CD4-positive, alpha-beta memory T cell (primary cell): ENCODE measurements at regions not wholly inside any gene's neighbourhood (a gene's known extent, or its start where the extent isn't known, plus 50 kb on each side); places are given as distances from the start of the nearest gene placed in this dataset.

Experiments used
- CTCF ChIA-PET: fragments of 350-600 bp; sonication (Branson Sonifier 250); formaldehyde crosslinking; loops from one replicate; lab custom pipeline; 2021; ENCODE audit warnings: inconsistent platforms; ENCODE audit not compliant: partially characterized antibody; lab: Charles Lee
- POLR2A ChIA-PET: fragments of 350-600 bp; sonication (Branson Sonifier 250); formaldehyde crosslinking; loops from one replicate; lab custom pipeline; 2021; ENCODE audit not compliant: partially characterized antibody; lab: Charles Lee
- DNase-seq, 5 donors: peaks; one replicate each; pipeline versions ENCODE4 v3.0.0 to v3.0.0-alpha.2; 2020 to 2022; ENCODE audit warnings: mixed read lengths in 1 of 5
- H3K27ac ChIP-seq: one replicate; pipeline ENCODE4 v1.7.0; 2013; ENCODE audit warnings: low read depth, low read length
- H3K27me3 ChIP-seq: 2 replicates; pipeline ENCODE4 v1.7.0; 2013; ENCODE audit warnings: mild to moderate bottlenecking, low read length, moderate library complexity; ENCODE audit not compliant: insufficient read depth
- H3K36me3 ChIP-seq: 2 replicates; pipeline ENCODE4 v1.7.0; 2013; ENCODE audit warnings: mild to moderate bottlenecking, low read length, moderate library complexity; ENCODE audit not compliant: insufficient read depth
- H3K4me1 ChIP-seq: 2 replicates; pipeline ENCODE4 v1.7.0; 2013; ENCODE audit warnings: mild to moderate bottlenecking, low read length, moderate library complexity; ENCODE audit not compliant: insufficient read depth
- H3K4me3 ChIP-seq, 2 donors: one replicate each; pipeline ENCODE4 v1.7.0; 2013; ENCODE audit warnings: low read length in 2 of 2, mild to moderate bottlenecking in 1 of 2
- H3K9me3 ChIP-seq, 2 donors: one replicate each; pipeline ENCODE4 v1.7.0; 2013; ENCODE audit warnings: low read length in 2 of 2, control low read depth in 1 of 2; ENCODE audit not compliant: control insufficient read depth in 1 of 2
- H3K27ac Mint-ChIP-seq, 7 donors: one replicate each; pipeline ENCODE4 v1.8.0; 2020 to 2021; ENCODE audit warnings: mixed read lengths in 7 of 7, mild to moderate bottlenecking in 6 of 7, inconsistent platforms in 3 of 7, moderate library complexity in 3 of 7
- H3K27me3 Mint-ChIP-seq, 2 donors: one replicate each; pipeline ENCODE4 v1.8.0; 2020 to 2021; ENCODE audit warnings: mixed read lengths in 2 of 2
- H3K36me3 Mint-ChIP-seq, 2 donors: one replicate each; pipeline ENCODE4 v1.8.0; 2020 to 2021; ENCODE audit warnings: mixed read lengths in 2 of 2, inconsistent platforms in 1 of 2, mild to moderate bottlenecking in 1 of 2
- H3K4me1 Mint-ChIP-seq, 4 donors: one replicate each; pipeline ENCODE4 v1.8.0; 2020 to 2021; ENCODE audit warnings: mixed read lengths in 4 of 4, mild to moderate bottlenecking in 1 of 4
- H3K4me3 Mint-ChIP-seq, 8 donors: one replicate each; pipeline ENCODE4 v1.8.0; 2020 to 2021; ENCODE audit warnings: mixed read lengths in 8 of 8, mild to moderate bottlenecking in 7 of 8, moderate library complexity in 6 of 8, inconsistent platforms in 3 of 8
- H3K9me3 Mint-ChIP-seq, 8 donors: one replicate each; pipeline ENCODE4 v1.8.0; 2020 to 2021; ENCODE audit warnings: mixed read lengths in 8 of 8, mild to moderate bottlenecking in 5 of 8, inconsistent platforms in 3 of 8, moderate library complexity in 1 of 8
- intact Hi-C: fragments of 100-400 bp; cut with micrococcal nuclease; formaldehyde crosslinking; loops from one replicate; pipeline ENCODE4 v1.15.1; 2023

DNA sequence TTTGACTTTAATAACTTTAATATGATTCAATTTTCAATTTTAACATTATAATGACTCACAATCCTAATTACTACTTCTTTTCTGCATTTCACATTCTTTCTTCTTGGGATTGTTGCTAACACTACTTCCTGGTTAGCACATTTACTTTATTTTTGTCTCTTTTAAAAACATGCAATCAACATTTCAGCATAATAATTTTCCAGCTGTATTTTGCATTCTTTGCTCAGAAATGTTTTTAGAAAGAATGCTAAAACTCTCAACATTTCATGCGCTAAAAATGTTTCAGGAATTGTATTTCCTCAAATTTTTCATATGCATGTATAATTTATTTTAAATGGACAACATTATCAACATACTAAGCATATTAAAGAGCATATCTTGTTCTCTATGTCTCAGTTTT, 1302.1 kb upstream of the GJE1 start:
- Histone ChIP-seq H3K9me3 (no peaks in the 10 kb centered on the region), H3K27ac (no peak overlapping the region), H3K27me3 (no peaks in the 10 kb centered on the region), H3K36me3 (no peaks in the 10 kb centered on the region), H3K4me3 (no peak overlapping the region), H3K4me1 (no peaks in the 10 kb centered on the region)
- no peaks in the 10 kb centered on the region for H3K9me3 Mint-ChIP-seq
- ChIA-PET POLR2A (no interaction called here), CTCF (no interaction called here)
- no peak overlapping the region for H3K4me3 Mint-ChIP-seq
- no peak for DNase-seq
- H3K27me3 Mint-ChIP-seq: no peaks in the 10 kb centered on the region
- no peaks in the 10 kb centered on the region for H3K36me3 Mint-ChIP-seq
- peaks cover 0 to 1% (median 0%) of the 10 kb centered on the region in 4 donors for H3K4me1 Mint-ChIP-seq
- intact Hi-C loops: no loop called here
- no peak overlapping the region for H3K27ac Mint-ChIP-seq

DNA sequence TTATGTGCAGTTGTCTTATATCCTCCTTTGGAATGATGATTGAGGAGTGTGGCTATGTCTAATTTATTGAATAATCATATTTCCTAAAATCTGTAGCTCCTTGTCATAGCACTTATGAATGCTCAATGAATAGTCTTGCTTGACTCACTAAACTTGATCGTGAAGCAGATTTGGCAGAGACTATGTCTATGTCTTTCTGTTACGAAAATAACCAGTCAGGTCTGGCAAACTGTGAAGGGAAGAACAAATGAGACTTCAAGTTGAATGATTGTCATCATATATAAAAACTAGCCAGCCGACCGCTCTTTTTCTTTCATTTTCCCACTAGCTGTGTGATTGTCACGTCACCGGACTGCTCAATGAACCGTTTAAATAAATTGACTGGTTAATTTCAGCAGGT, 1303.9 kb upstream of the GJE1 start:
- intact Hi-C loops: no loop called here
- H3K27ac Mint-ChIP-seq: no peak overlapping the region
- H3K36me3 Mint-ChIP-seq: no peaks in the 10 kb centered on the region
- no peaks in the 10 kb centered on the region for H3K36me3 ChIP-seq
- H3K27me3 Mint-ChIP-seq: no peaks in the 10 kb centered on the region
- H3K4me1 ChIP-seq: no peaks in the 10 kb centered on the region
- H3K27ac ChIP-seq: no peak overlapping the region
- CTCF ChIA-PET: no interaction called here
- DNase-seq: no peak
- H3K9me3 ChIP-seq: no peaks in the 10 kb centered on the region
- H3K9me3 Mint-ChIP-seq: no peaks in the 10 kb centered on the region
- no peaks in the 10 kb centered on the region for H3K27me3 ChIP-seq
- H3K4me1 Mint-ChIP-seq: peaks cover 0 to 1% (median 0%) of the 10 kb centered on the region in 4 donors
- no peak overlapping the region for H3K4me3 ChIP-seq
- no peak overlapping the region for H3K4me3 Mint-ChIP-seq
- POLR2A ChIA-PET: no interaction called here

DNA sequence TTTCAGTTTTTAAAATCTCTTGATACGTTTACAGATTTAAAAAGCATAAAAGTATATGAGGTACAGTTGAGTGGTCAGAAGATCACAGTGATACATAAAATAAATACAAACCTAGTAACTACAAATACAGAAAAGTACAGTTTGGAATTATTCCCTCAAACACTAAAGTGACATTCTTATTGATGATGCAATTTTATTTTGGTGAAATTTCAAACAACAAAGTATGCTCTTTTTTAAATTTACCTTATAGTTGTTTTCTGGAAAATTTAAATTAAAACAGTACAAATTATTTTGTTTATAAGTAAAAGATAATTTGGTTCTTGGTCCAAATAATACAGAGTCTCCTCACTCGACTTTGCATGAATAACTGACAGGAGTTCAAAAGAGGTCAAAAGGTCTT, 1305.1 kb upstream of the GJE1 start:
- no peaks in the 10 kb centered on the region for H3K36me3 ChIP-seq
- ChIA-PET CTCF (no interaction called here), POLR2A (no interaction called here)
- H3K27me3 ChIP-seq: no peaks in the 10 kb centered on the region
- H3K4me1 Mint-ChIP-seq: peaks cover 0 to 1% (median 0%) of the 10 kb centered on the region in 4 donors
- H3K9me3 ChIP-seq: no peaks in the 10 kb centered on the region
- H3K9me3 Mint-ChIP-seq: no peaks in the 10 kb centered on the region
- intact Hi-C loops: no loop called here
- no peak overlapping the region for H3K4me3 Mint-ChIP-seq
- H3K36me3 Mint-ChIP-seq: no peaks in the 10 kb centered on the region
- DNase-seq: no peak
- H3K27me3 Mint-ChIP-seq: no peaks in the 10 kb centered on the region
- H3K27ac Mint-ChIP-seq: no peak overlapping the region
- H3K4me3 ChIP-seq: no peak overlapping the region
- no peaks in the 10 kb centered on the region for H3K4me1 ChIP-seq
- no peak overlapping the region for H3K27ac ChIP-seq

DNA sequence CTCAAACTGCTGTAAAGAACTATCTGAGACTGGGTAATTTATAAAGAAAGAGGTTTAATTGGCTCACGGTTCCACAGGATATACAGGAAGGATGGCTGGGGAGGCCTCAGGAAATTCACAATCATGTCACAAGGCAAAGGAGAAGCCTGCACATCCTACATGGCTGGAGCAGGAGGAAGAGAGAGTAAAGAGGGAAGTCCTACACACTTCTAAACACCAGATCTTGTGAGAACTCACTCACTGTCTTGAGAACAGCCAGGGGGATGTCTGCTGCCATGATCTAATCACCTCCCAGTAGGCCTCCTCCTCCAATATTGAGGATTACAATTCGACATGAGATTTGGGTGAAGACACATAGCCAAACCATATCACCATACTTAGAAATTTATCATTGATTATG, 1307.0 kb upstream of the GJE1 start:
- no peaks in the 10 kb centered on the region for H3K27me3 ChIP-seq
- Mint-ChIP-seq H3K27ac (no peak overlapping the region), H3K27me3 (no peaks in the 10 kb centered on the region)

DNA sequence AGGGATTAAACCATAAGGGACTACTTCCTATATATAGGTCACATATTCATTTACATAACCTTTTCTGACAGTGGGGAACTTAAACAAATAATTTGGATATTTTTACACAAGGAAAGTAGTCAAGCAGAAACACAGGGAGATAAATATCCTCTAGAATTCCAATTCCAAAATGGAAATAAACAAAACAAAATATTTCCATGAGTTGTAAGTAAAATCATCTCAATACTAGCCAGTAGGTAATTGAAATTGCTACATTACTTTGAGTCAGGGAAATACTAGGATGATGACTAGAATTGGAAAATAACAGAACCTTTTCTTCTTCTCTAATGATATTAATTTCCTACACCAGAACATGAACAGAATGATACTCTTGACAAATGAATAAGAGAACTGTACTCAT, 1308.1 kb upstream of the GJE1 start:
- intact Hi-C loops: no loop called here
- POLR2A ChIA-PET: no interaction called here
- Histone ChIP-seq H3K9me3 (no peaks in the 10 kb centered on the region), H3K4me3 (no peak overlapping the region), H3K36me3 (no peaks in the 10 kb centered on the region), H3K27me3 (no peaks in the 10 kb centered on the region), H3K4me1 (no peaks in the 10 kb centered on the region), H3K27ac (no peak overlapping the region)
- Mint-ChIP-seq H3K9me3 (peaks cover 0 to 2% (median 0%) of the 10 kb centered on the region in 8 donors), H3K4me3 (no peak overlapping the region), H3K27me3 (no peaks in the 10 kb centered on the region), H3K4me1 (no peaks in the 10 kb centered on the region), H3K27ac (no peak overlapping the region), H3K36me3 (no peaks in the 10 kb centered on the region)
- CTCF ChIA-PET: no interaction called here
- no peak for DNase-seq

More for the DNA sequence above, 1307.0 kb upstream of the GJE1 start:
- DNase-seq: no peak
- H3K4me1 ChIP-seq: no peaks in the 10 kb centered on the region
- H3K9me3 Mint-ChIP-seq: peaks cover 0 to 2% (median 0%) of the 10 kb centered on the region in 8 donors
- no peak overlapping the region for H3K4me3 Mint-ChIP-seq
- intact Hi-C loops: no loop called here
- no peaks in the 10 kb centered on the region for H3K36me3 ChIP-seq
- CTCF ChIA-PET: no interaction called here
- H3K4me1 Mint-ChIP-seq: peaks cover 0 to 1% (median 0%) of the 10 kb centered on the region in 4 donors
- POLR2A ChIA-PET: no interaction called here
- no peak overlapping the region for H3K27ac ChIP-seq
- H3K36me3 Mint-ChIP-seq: no peaks in the 10 kb centered on the region
- H3K9me3 ChIP-seq: no peaks in the 10 kb centered on the region
- H3K4me3 ChIP-seq: no peak overlapping the region

DNA sequence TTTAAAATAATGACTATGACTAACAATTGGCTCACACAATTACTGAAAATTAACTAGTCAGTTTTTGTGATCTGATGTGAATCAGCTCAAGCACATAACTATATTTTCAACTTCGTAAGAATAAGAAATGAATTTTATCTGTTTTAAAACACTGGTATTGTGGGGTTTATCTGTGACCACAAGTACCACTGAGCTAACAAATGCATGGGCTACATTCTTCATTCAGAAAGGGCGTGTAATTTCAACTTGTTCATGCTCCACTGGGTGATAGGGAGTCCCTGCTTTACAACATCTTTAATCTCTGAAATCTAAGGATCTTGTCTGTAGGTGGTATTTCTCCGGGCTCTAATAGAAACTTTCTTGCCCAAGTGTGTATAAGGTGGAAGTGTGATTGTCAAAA, 1311.5 kb upstream of the GJE1 start:
- POLR2A ChIA-PET: no interaction called here
- no peaks in the 10 kb centered on the region for H3K27me3 Mint-ChIP-seq
- CTCF ChIA-PET: no interaction called here
- Histone ChIP-seq H3K27ac (no peak overlapping the region), H3K9me3 (no peaks in the 10 kb centered on the region), H3K36me3 (no peaks in the 10 kb centered on the region), H3K27me3 (no peaks in the 10 kb centered on the region), H3K4me1 (no peaks in the 10 kb centered on the region), H3K4me3 (no peak overlapping the region)
- H3K4me1 Mint-ChIP-seq: no peaks in the 10 kb centered on the region
- no peak for DNase-seq
- H3K9me3 Mint-ChIP-seq: peaks cover 0 to 2% (median 0%) of the 10 kb centered on the region in 8 donors
- no peaks in the 10 kb centered on the region for H3K36me3 Mint-ChIP-seq
- H3K4me3 Mint-ChIP-seq: no peak overlapping the region
- no peak overlapping the region for H3K27ac Mint-ChIP-seq
- intact Hi-C loops: no loop called here

DNA sequence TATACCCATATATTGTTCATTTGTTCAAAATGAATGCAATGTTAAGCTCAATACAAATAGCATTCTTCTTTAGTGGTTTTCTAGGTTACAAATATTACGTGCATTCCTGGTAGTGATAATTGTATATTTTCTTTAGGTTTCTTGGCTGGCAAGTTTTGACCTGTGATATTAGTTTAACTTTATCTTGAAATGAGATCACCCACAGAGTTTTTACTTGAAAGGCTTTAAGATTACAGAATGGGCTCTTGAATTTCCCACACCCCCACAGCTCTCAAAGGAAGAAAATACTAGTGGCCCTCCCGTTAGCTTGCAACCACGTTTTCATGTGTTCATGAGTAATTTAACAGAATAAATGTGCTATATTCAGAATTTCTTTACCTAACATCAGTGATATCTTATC, 1315.5 kb upstream of the GJE1 start:
- POLR2A ChIA-PET: no interaction called here
- no peak overlapping the region for H3K27ac Mint-ChIP-seq

DNA sequence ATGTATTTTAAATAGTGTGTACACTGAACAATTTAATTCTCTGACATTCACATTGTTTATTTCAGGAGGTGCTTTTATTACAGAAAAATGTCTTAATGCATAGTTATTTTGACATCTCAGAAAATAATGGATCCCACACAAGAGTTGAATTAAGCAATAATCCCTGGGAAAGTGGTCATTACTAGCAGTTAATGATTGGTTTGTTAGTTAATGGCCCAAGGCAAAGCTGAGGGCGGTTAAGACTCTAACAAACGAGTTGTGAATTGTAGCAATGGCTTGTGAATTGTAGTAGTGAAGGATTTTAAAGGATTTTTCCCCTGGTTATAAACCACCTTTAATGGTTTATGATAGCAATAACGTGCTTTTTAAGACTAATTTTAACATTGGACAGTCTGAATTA, 1316.0 kb upstream of the GJE1 start:
- ChIA-PET POLR2A (no interaction called here), CTCF (no interaction called here)
- Histone ChIP-seq H3K4me1 (no peaks in the 10 kb centered on the region), H3K4me3 (no peak overlapping the region), H3K27ac (no peak overlapping the region), H3K27me3 (no peaks in the 10 kb centered on the region), H3K9me3 (no peaks in the 10 kb centered on the region), H3K36me3 (no peaks in the 10 kb centered on the region)
- Mint-ChIP-seq H3K4me1 (no peaks in the 10 kb centered on the region), H3K36me3 (no peaks in the 10 kb centered on the region), H3K9me3 (no peaks in the 10 kb centered on the region), H3K4me3 (no peak overlapping the region), H3K27me3 (no peaks in the 10 kb centered on the region), H3K27ac (no peak overlapping the region)
- DNase-seq: no peak
- intact Hi-C loops: no loop called here

More for the DNA sequence above, 1315.5 kb upstream of the GJE1 start:
- H3K36me3 ChIP-seq: no peaks in the 10 kb centered on the region
- Mint-ChIP-seq H3K4me3 (no peak overlapping the region), H3K9me3 (peaks cover 0 to under 1% (median 0%) of the 10 kb centered on the region in 8 donors), H3K4me1 (no peaks in the 10 kb centered on the region), H3K27me3 (no peaks in the 10 kb centered on the region), H3K36me3 (no peaks in the 10 kb centered on the region)
- H3K27me3 ChIP-seq: no peaks in the 10 kb centered on the region
- H3K4me3 ChIP-seq: no peak overlapping the region
- no peaks in the 10 kb centered on the region for H3K9me3 ChIP-seq
- no peak for DNase-seq
- CTCF ChIA-PET: no interaction called here
- no peak overlapping the region for H3K27ac ChIP-seq
- no peaks in the 10 kb centered on the region for H3K4me1 ChIP-seq
- intact Hi-C loops: no loop called here
